ENCODE measurements at regions not wholly inside any gene's neighbourhood (a gene's known extent, or its start where the extent isn't known, plus 50 kb on each side); places are given as distances from the start of the nearest gene placed in this dataset.
"Not testable (repeated sequence)": the region's sequence is repeated elsewhere in the genome, so short reads cannot be mapped to it uniquely, and the experiment has no call there.

- no peak for DNase-seq
Measured at GRCh38 chr6:44049989-44050871, 77.0 kb downstream of the MRPL14 start.

- DNase-seq, result no peak
Measured at GRCh38 chr6:44049163-44049988, 77.9 kb downstream of the MRPL14 start.

GRCh38 chr6:44048277-44048676, 79.0 kb downstream of the MRPL14 start:
- no peak for DNase-seq

- DNase-seq, result no peak
Measured at GRCh38 chr6:44047801-44048200, 79.5 kb downstream of the MRPL14 start.

GRCh38 chr6:44047179-44047546, 80.1 kb downstream of the MRPL14 start:
- no peak for DNase-seq

- DNase-seq, result no peak
Measured at GRCh38 chr6:44046516-44047178, 80.6 kb downstream of the MRPL14 start.

- no peak for DNase-seq
Measured at GRCh38 chr6:44045672-44046015, 81.6 kb downstream of the MRPL14 start.

GRCh38 chr6:44044940-44045671, 82.1 kb downstream of the MRPL14 start:
- no peak for DNase-seq

GRCh38 chr6:44044154-44044539, 83.1 kb downstream of the MRPL14 start:
- no peak for DNase-seq

- DNase-seq, result no peak
Measured at GRCh38 chr6:44043479-44044153, 83.6 kb downstream of the MRPL14 start.

GRCh38 chr6:44042989-44043478, 84.2 kb downstream of the MRPL14 start:
- no peak for DNase-seq

- DNase-seq, result no peak
Measured at GRCh38 chr6:44042261-44042988, 84.8 kb downstream of the MRPL14 start.

- no peak for DNase-seq
Measured at GRCh38 chr6:44041461-44042260, 85.6 kb downstream of the MRPL14 start.

GRCh38 chr6:44040786-44041185, 86.5 kb downstream of the MRPL14 start:
- no peak for DNase-seq

- DNase-seq, result no peak
Measured at GRCh38 chr6:44039839-44040350, 87.4 kb downstream of the MRPL14 start.

- DNase-seq, result no peak
Measured at GRCh38 chr6:44039191-44039719, 88.0 kb downstream of the MRPL14 start.

GRCh38 chr6:44038543-44039065, 88.6 kb downstream of the MRPL14 start:
- DNase-seq, result no peak

- DNase-seq, result no peak
Measured at GRCh38 chr6:44037847-44038542, 89.3 kb downstream of the MRPL14 start.

- not testable (repeated sequence) for DNase-seq
Measured at GRCh38 chr6:44037276-44037675, 90.0 kb downstream of the MRPL14 start.
